Endothelial cell of umbilical vein (primary cell): ENCODE measurements at regions not wholly inside any gene's neighbourhood (a gene's known extent, or its start where the extent isn't known, plus 50 kb on each side); places are given as distances from the start of the nearest gene placed in this dataset.

Source experiments
- BruUV-seq: library from RNA; stranded (reverse); fragments of 400-500 nt; replicated peaks from 2 replicates; lab custom pipeline; 2021; lab: Mats Ljungman, UMichigan
- CTCF ChIA-PET: fragments of 300-600, 350-600 bp; sonication (Branson Sonifier 250); formaldehyde crosslinking; loops from one replicate; lab custom pipeline; 2021; ENCODE audit warnings: antibody characterized with exemption, inconsistent platforms; lab: Charles Lee
- POLR2A ChIA-PET: fragments of 300-600, 350-600 bp; sonication (Branson Sonifier 250); formaldehyde crosslinking; loops from one replicate; lab custom pipeline; 2021; ENCODE audit warnings: antibody characterized with exemption, inconsistent platforms; lab: Charles Lee
- DNase-seq: peaks from one replicate; pipeline ENCODE4 v3.0.0-alpha.2; 2011; ENCODE audit warnings: low read depth, low spot score
- FAIRE-seq: peaks from 2 replicates; lab custom pipeline; 2011; peaks lifted over from hg19 to GRCh38; lab: Jason Lieb, UNC
- H2AFZ ChIP-seq: 2 replicates; pipeline ENCODE4 v1.6.0; 2012; ENCODE audit warnings: low read depth, low read length, control low read depth, inconsistent platforms
- H3K27ac ChIP-seq: 2 replicates; pipeline ENCODE4 v1.5.1; 2011; ENCODE audit warnings: low read depth, mild to moderate bottlenecking, control low read depth, low read length, moderate library complexity; ENCODE audit not compliant: insufficient read depth
- H3K27me3 ChIP-seq, 2 experiments: 2 replicates each; pipeline versions ENCODE4 v1.6.0 to v1.6.1; 2011; ENCODE audit warnings: low read length in 2 of 2, mixed read lengths in 1 of 2; ENCODE audit not compliant: control insufficient read depth in 2 of 2, insufficient read depth in 2 of 2
- H3K36me3 ChIP-seq, 2 experiments: 2 replicates in 1 of 2; 3 replicates in 1 of 2; pipeline ENCODE4 v1.5.1; 2011; ENCODE audit warnings: low read length in 2 of 2, mild to moderate bottlenecking in 1 of 2, moderate library complexity in 1 of 2; ENCODE audit not compliant: control insufficient read depth in 2 of 2, insufficient read depth in 2 of 2; ENCODE audit errors: extremely low read depth in 1 of 2
- H3K4me1 ChIP-seq: 3 replicates; pipeline ENCODE4 v1.5.1; 2011; ENCODE audit warnings: mild to moderate bottlenecking, low read length; ENCODE audit not compliant: control insufficient read depth, insufficient read depth; ENCODE audit errors: extremely low read depth
- H3K4me2 ChIP-seq: 2 replicates; pipeline ENCODE4 v1.6.1; 2011; ENCODE audit warnings: low read length, control low read depth, mixed read lengths; ENCODE audit not compliant: insufficient read depth
- H3K4me3 ChIP-seq, 3 experiments: fragments of 200-600 bp in 1 of 3; sonication (generic), shearing (Covaris generic) in 1 of 3; replicated peaks in 1 of 3; 2 replicates each; pipeline ENCODE4 v1.5.1; 2011 to 2016; ENCODE audit warnings: control low read depth in 3 of 3, low read length in 3 of 3, mild to moderate bottlenecking in 2 of 3, inconsistent platforms in 1 of 3, low read depth in 1 of 3, moderate library complexity in 1 of 3; ENCODE audit not compliant: insufficient read depth in 1 of 3
- H3K79me2 ChIP-seq: 2 replicates; pipeline ENCODE4 v1.6.0; 2012; ENCODE audit warnings: low read length, inconsistent platforms; ENCODE audit not compliant: control insufficient read depth, insufficient read depth
- H3K9ac ChIP-seq: replicated peaks from 2 replicates; pipeline ENCODE3; 2011; ENCODE audit warnings: low read length, control low read depth; ENCODE audit not compliant: insufficient read depth; ENCODE audit errors: extremely low read depth
- H3K9me1 ChIP-seq: replicated peaks from 3 replicates; pipeline ENCODE4 v1.6.0; 2011; ENCODE audit warnings: mild to moderate bottlenecking, low read length; ENCODE audit not compliant: control insufficient read depth, insufficient read depth; ENCODE audit errors: extremely low read depth
- H3K9me3 ChIP-seq: replicated peaks from 2 replicates; pipeline ENCODE4 v1.5.1; 2012; ENCODE audit warnings: low read length, inconsistent platforms; ENCODE audit not compliant: control insufficient read depth, insufficient read depth
- H4K20me1 ChIP-seq: replicated peaks from 2 replicates; pipeline ENCODE3; 2011; ENCODE audit warnings: mild to moderate bottlenecking, low read length; ENCODE audit not compliant: control insufficient read depth, insufficient read depth; ENCODE audit errors: extremely low read depth
- EZH2 ChIP-seq: IDR thresholded peaks from 2 replicates; pipeline ENCODE4 v1.6.1; 2012; ENCODE audit warnings: borderline replicate concordance, low read depth, mild to moderate bottlenecking, moderate library complexity, low read length, inconsistent platforms; ENCODE audit not compliant: severe bottlenecking
- FOS ChIP-seq: IDR thresholded peaks from 2 replicates; pipeline ENCODE4 v1.6.1; 2011; ENCODE audit warnings: mild to moderate bottlenecking, low read length, moderate library complexity, borderline replicate concordance; ENCODE audit not compliant: insufficient read depth
- GATA2 ChIP-seq: IDR thresholded peaks from 2 replicates; pipeline ENCODE4 v1.7.0; 2011; ENCODE audit warnings: low read depth, mild to moderate bottlenecking, moderate library complexity, mixed read lengths, low read length; ENCODE audit not compliant: insufficient read length, insufficient read depth
- JUN ChIP-seq: IDR thresholded peaks from 2 replicates; pipeline ENCODE4 v1.6.1; 2011; ENCODE audit warnings: borderline replicate concordance, low read depth; ENCODE audit not compliant: insufficient read length, insufficient read depth
- MAX ChIP-seq: IDR thresholded peaks from 2 replicates; pipeline ENCODE4 v1.6.1; 2011; ENCODE audit not compliant: insufficient read depth, insufficient read length
- MYC ChIP-seq: IDR thresholded peaks from one replicate; pipeline ENCODE4 v1.6.1; 2011; ENCODE audit warnings: mild to moderate bottlenecking, low read depth, low read length
- POLR2A ChIP-seq: IDR thresholded peaks from 2 replicates; pipeline ENCODE4 v1.6.1; 2012; ENCODE audit warnings: low read depth, mild to moderate bottlenecking, control low read depth, low read length
- POLR2AphosphoS5 ChIP-seq: IDR thresholded peaks from 2 replicates; pipeline ENCODE4 v1.6.1; 2012; ENCODE audit warnings: low read depth, mild to moderate bottlenecking, control low read depth, low read length, moderate library complexity; ENCODE audit not compliant: insufficient read depth
- dilution Hi-C: fragments of 300-500 bp; cut with MboI; formaldehyde crosslinking; loops from one replicate; pipeline ENCODE4 v1.15.0; 2019; ENCODE audit warnings: low sequenced_read_pairs; ENCODE audit not compliant: extremely low pct_ligation_motif_present
- intact Hi-C: fragments of 100-400 bp; cut with micrococcal nuclease; formaldehyde crosslinking; loops from one replicate; pipeline ENCODE4 v1.10.0; 2022
- TF ChIP-seq, protein P1 (sequence below), 2 donors: IDR thresholded peaks; 1 replicate in 1 of 2; 2 replicates in 1 of 2; pipeline ENCODE4 v1.5.1; 2011; ENCODE audit warnings: low read length in 2 of 2, mild to moderate bottlenecking in 2 of 2, moderate library complexity in 2 of 2, control low read depth in 1 of 2, inconsistent platforms in 1 of 2, low read depth in 1 of 2; ENCODE audit not compliant: insufficient read depth in 1 of 2; ENCODE audit errors: extremely low read depth in 1 of 2

DNA sequence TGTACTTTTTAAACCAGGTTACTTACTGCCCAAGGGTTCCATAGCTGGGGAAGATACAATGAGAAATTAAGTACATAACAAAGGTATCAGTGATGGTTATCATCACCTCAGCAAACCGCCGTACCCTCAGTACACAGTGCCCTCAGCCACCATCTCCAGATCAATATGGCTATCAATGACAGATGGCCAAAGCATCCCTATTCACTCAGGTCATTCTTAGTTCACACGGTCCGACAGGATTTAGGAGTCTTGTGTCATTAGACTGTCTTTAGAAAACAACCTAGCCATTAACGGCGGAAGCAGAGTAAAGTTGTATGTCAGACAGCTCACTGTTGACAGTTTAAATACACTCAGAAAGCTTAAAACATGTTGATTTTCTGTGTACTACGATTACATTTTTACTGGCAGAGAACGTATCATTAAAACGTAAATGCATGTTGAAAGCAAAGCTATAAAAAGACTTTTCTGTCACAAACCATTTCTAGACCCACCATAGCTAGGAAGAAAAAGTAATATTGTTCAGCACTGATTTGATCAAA, 106.9 kb downstream of the HOXA1 start:
- no peak overlapping the region for H3K4me3 ChIP-seq
- H3K9me3 ChIP-seq: no peaks in the 10 kb centered on the region
- no TSS peak for BruUV-seq
- no peaks in the 10 kb centered on the region for H3K9me1 ChIP-seq
- FAIRE-seq (no peak), DNase-seq (no peak)
- H3K4me2 ChIP-seq: no peak overlapping the region
- H3K36me3 ChIP-seq: no peaks in the 10 kb centered on the region
- TF ChIP-seq GATA2 (no peak), POLR2AphosphoS5 (no peak)
- no peaks in the 10 kb centered on the region for H4K20me1 ChIP-seq
- no peak overlapping the region for H2AFZ ChIP-seq
- H3K27me3 ChIP-seq: no peaks in the 10 kb centered on the region
- CTCF ChIA-PET: no interaction called here
- H3K27ac ChIP-seq: no peak overlapping the region
- H3K79me2 ChIP-seq: no peaks in the 10 kb centered on the region
- POLR2A ChIA-PET: no interaction called here
- intact Hi-C loops: no loop called here
- dilution Hi-C loops: no loop called here
- no peaks in the 10 kb centered on the region for H3K4me1 ChIP-seq
- H3K9ac ChIP-seq: no peak overlapping the region

- DNase-seq: no peak
Observed at GRCh38 chr7:26987338-26987737, 108.5 kb downstream of the HOXA1 start.

More at GRCh38 chr7:26987338-26987737, 108.5 kb downstream of the HOXA1 start:
- Histone ChIP-seq H3K79me2 (no peaks in the 10 kb centered on the region), H4K20me1 (no peaks in the 10 kb centered on the region), H3K9me3 (no peaks in the 10 kb centered on the region), H3K27me3 (no peaks in the 10 kb centered on the region), H3K36me3 (no peaks in the 10 kb centered on the region), H3K9ac (no peak overlapping the region), H3K4me2 (no peak overlapping the region), H3K27ac (no peak overlapping the region), H2AFZ (no peak overlapping the region), H3K4me3 (no peak overlapping the region), H3K9me1 (no peaks in the 10 kb centered on the region), H3K4me1 (no peaks in the 10 kb centered on the region)
- BruUV-seq: no TSS peak
- TF ChIP-seq GATA2: no peak
- TF ChIP-seq EZH2: no peak
- no peak for TF ChIP-seq POLR2AphosphoS5
- no peak for TF ChIP-seq FOS
- no peak for TF ChIP-seq MAX
- no peak for TF ChIP-seq MYC
- no peak for TF ChIP-seq JUN
- TF ChIP-seq, protein P1, sequence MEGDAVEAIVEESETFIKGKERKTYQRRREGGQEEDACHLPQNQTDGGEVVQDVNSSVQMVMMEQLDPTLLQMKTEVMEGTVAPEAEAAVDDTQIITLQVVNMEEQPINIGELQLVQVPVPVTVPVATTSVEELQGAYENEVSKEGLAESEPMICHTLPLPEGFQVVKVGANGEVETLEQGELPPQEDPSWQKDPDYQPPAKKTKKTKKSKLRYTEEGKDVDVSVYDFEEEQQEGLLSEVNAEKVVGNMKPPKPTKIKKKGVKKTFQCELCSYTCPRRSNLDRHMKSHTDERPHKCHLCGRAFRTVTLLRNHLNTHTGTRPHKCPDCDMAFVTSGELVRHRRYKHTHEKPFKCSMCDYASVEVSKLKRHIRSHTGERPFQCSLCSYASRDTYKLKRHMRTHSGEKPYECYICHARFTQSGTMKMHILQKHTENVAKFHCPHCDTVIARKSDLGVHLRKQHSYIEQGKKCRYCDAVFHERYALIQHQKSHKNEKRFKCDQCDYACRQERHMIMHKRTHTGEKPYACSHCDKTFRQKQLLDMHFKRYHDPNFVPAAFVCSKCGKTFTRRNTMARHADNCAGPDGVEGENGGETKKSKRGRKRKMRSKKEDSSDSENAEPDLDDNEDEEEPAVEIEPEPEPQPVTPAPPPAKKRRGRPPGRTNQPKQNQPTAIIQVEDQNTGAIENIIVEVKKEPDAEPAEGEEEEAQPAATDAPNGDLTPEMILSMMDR (IDR thresholded peaks at IDR 0.05; ENCODE audit: extremely low read depth in 1 of 2, insufficient read depth in 1 of 2, low read depth in 1 of 2, low read length in 2 of 2): no peak
- no peak for TF ChIP-seq POLR2A
- FAIRE-seq: no peak
- intact Hi-C loops: no loop called here
- CTCF ChIA-PET: interaction anchor here (1.0 kb wide), 1 partner anchor 14 kb away, joined by 4 read pairs; no protein-coding TSS in a partner anchor
- POLR2A ChIA-PET: no interaction called here
- dilution Hi-C loops: no loop called here
